Hematopoietic multipotent progenitor cell treated with erythropoietin and hydrocortisone succinate and interleukin-3 and kit ligand, for 8 days (in vitro differentiated cells): ENCODE measurements at regions not wholly inside any gene's neighbourhood (a gene's known extent, or its start where the extent isn't known, plus 50 kb on each side); places are given as distances from the start of the nearest gene placed in this dataset.
"Not testable (repeated sequence)": the region's sequence is repeated elsewhere in the genome, so short reads cannot be mapped to it uniquely, and the experiment has no call there.

Experiments used
- DNase-seq: peaks from one replicate; pipeline ENCODE4 v3.0.0-alpha.2; 2015

- DNase-seq: no peak
Observed at GRCh38 chr11:25771605-25772004, 560.3 kb upstream of the ANO3 start.

- DNase-seq: no peak
Observed at GRCh38 chr11:25775603-25776002, 556.3 kb upstream of the ANO3 start.

- DNase-seq: no peak
Observed at GRCh38 chr11:25776238-25776637, 555.7 kb upstream of the ANO3 start.

GRCh38 chr11:25777343-25777742, 554.6 kb upstream of the ANO3 start:
- no peak for DNase-seq

DNA sequence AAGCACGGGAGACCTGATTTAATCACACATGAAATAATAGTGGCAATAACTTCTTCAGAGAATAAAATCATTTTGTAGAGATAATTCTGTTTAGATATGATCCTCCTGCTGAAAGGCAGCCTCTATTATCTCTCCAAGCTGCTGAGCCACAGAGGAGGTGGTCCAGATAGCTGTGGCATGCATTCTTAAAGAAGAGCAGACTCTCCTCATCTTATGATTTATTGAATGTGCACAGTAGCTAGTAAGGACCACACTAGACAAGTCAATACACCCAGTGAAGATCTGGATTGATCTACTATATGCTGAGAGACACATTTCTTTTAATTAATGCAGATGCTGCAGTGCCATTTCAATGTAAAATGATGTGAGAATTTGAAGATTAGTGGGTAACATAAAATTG, 552.9 kb upstream of the ANO3 start:
- DNase-seq: no peak

DNA sequence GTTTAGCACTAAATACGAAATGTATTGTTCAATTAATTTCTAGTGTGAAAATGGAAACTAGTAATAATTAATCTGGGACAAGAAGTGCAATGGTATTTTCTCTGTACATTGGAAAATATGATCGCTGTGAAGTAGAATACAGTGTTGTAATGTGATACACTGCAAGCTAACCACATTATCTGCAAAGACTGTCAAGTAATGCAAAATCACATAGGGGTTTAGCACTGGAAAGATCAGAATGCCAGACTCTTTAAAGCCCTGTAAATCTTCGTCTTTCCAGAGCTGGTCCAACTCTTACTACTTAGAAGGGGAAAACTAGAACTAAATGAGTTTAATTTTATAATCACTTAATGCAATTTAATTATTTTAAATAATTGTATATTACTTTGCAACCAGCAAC, 544.5 kb upstream of the ANO3 start:
- no peak for DNase-seq

GRCh38 chr11:25790396-25790795, 541.5 kb upstream of the ANO3 start:
- DNase-seq: no peak

DNA sequence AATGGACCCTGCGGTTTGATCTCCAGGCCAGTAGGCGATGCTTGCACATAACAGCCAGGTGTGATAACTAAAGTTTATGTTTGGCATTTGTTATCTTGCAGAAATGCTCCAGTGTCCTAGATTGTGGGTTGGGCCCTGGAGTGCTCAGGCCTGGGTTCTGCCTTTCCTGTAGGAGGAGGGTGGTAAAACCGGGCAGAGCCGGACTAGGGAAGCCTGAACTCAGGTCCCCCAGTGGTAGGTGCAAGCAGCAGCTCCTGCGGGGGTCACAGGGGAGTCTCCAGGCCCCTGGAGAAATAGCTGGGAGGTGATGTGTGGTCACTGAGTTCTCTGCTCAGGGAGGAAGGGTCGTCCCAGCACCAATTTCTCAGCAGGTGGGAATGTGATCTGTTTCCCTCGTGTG, 538.3 kb upstream of the ANO3 start:
- no peak for DNase-seq

- DNase-seq: no peak
Observed at GRCh38 chr11:25794804-25795203, 537.1 kb upstream of the ANO3 start.

GRCh38 chr11:25816411-25816810, 515.5 kb upstream of the ANO3 start:
- DNase-seq: no peak

GRCh38 chr11:25824688-25825087, 507.2 kb upstream of the ANO3 start:
- no peak for DNase-seq

DNA sequence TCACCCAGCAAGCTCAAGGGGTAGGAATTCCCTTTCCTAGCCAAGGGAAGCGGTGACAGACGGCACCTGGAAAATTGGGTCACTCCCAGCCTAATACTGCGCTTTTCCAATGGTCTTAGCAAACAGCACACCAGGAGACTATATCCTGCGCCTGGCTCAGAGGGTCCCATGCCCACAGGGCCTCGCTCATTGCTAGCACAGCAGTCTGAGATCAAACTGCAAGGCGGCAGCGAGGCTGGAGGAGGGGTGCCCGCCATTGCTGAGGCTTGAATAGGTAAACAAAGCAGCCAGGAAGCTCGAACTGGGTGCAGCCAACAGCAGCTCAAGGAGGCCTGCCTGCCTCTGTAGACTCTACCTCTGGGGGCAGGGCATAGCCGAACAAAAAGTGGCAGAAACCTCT, 500.4 kb upstream of the ANO3 start:
- DNase-seq: not testable (repeated sequence)

DNA sequence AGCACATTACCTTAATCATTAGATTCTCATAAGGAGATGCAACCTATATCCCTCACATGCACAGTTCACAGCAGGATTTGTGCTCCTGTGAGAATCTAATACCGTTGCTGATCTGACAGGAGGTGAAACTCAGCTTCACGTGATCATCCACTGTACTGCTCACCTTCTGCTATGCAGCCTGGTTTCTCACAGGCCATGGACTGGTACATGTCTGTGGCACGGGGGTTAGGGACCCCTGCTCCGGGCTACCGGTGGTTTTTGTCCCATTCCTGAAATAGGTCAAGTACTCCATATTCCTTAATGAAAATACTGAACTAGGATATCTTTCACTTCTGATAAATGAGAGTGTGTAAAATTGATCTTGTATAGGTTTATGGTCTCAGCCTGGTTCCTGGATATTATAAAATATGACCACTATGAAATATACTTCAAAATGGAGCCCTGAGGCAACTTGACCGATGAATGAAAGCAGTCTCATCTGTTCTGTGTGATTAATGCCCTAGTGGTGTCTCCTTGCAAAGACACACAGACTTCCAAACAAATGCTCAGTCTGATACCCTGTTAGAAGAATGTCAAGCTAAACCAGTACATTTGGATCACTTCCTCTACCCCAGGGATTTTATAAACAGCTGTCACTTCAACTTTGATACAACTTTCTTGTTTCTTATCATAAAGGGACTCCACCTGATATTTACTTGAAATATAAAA, 492.9 kb upstream of the ANO3 start:
- no peak for DNase-seq

GRCh38 chr11:25844811-25845210, 487.1 kb upstream of the ANO3 start:
- DNase-seq: no peak

- no peak for DNase-seq
Observed at GRCh38 chr11:25855916-25856315, 476.0 kb upstream of the ANO3 start.

DNA sequence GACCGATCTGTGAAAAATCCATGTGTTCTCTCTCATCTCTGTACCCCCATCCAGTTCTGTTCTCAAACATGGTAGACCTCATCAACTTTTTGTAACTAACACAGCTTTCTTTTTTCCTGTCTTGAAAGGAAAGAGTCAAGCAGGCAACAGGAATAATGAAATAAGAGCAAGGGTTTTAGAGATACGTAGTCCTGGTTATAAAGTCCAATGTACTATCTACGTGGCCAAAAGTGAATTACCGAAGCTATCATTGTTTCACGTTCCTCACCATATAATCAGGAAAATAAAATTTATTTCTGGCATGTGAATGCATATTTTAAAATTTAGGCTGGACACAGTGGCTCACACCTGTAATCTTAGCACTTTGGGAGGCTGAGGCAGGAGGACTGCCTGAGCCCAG, 472.2 kb upstream of the ANO3 start:
- no peak for DNase-seq

DNA sequence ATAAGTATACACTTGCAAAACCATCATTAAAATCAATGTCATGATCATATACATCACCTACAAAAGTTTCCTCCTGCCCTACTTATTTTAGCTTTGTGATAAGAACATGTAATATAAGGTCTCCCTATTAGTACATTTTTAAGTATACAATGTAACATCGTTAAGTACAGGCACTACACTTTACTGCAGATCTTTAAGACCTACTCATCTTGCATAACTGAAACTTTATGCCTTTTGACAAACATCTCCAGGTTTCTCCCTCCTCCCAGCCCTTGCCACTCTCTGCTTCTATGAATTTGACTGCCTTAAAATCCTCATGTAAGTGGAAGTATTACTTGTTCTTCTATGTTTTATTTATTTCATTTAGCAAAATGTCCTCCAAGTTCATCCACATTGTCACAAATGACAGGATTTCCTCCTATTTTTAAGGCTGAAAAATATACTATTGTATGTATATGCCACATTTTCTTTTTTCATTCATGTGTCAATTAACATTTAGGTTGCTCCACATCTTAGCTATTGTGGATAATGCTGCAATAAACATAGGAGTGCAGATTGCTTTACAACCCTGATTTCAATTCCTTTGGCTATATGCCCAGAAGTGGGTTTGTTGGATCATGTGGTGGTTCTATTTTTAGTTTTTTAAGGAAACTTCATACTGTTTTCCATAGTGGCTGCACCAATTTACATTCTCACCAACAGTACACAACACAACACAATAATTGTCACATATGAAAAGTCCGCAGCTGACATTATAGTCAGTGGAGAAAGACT, 471.1 kb upstream of the ANO3 start:
- no peak for DNase-seq

GRCh38 chr11:25862159-25862558, 469.8 kb upstream of the ANO3 start:
- DNase-seq: no peak

DNA sequence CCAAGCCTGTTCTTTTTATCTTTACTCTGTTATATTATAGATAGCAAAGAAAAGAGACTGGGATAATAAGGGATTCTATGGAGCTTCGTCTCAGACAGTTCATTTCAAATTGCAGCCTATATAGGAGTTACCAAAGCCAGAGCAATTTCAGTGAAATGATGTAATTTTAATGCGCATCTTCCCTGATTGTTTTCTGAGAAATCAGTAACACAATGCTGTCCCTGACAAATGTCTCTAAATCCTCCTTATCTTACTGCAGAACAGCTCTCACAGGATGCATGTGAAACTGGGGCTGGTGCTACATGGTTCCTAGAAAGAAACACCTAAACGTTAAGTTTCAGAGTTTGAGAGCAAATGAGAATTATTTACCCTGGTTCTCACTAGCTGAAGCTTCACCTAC, 467.9 kb upstream of the ANO3 start:
- DNase-seq: no peak

- no peak for DNase-seq
Observed at GRCh38 chr11:25876456-25876965, 455.4 kb upstream of the ANO3 start.

GRCh38 chr11:25886036-25886435, 445.9 kb upstream of the ANO3 start:
- DNase-seq: no peak

DNA sequence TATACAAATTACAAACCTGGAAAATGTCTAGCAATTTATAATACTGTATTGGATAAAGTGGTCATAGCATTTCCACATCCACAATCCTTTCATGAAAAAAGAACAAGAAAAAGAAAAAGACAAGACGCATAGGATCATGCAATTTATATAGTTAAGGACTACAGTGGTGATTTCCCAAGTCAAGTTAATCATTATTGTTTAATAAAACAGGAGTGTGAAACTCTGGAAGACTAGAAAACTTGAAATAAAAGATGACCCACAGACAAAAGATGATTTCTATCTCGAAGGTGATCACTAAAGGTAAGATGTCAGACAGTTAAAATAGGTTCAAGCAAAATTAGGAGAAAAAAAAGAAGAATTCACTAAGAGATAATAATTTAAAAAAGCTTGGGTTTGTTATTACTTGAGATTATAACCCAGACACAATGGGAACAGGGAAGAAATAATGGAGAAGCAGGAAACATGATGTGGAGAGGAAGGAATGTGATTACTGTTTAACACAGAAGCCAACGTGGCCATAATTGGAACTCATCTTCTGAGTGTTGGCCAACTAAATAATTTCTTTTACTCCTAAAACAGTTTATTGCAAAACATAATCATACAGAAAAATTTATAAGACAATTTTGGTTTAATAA, 441.2 kb upstream of the ANO3 start:
- no peak for DNase-seq

- DNase-seq: no peak
Observed at GRCh38 chr11:25891960-25892359, 440.0 kb upstream of the ANO3 start.

DNA sequence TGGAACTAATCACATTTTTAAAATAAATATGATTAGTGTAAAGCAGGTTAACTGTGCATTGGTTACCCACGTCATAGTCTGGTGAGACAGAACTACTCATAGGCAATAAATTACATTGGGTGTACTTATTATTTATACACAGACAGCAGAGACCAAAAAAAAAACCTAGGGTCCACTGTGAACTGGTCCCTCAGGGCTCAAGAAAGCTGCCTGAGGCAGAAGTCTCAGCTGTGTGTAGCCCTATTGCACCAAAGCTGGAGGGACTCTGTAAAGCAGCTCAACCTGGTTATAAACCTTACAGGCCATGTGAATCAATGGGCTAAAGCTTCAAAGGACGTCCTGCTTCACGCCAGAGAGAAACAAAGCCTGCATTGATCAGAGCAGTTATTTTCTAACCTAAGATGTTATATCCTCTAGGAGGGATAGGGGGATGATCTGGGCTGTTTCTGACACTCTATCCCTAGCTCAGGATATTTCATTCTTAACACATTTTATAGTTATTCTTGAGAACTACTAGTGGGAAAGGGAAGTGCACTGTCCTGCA, 432.2 kb upstream of the ANO3 start:
- DNase-seq: no peak
